ENCODE measurements at regions not wholly inside any gene's neighbourhood (a gene's known extent, or its start where the extent isn't known, plus 50 kb on each side); places are given as distances from the start of the nearest gene placed in this dataset.

DNA sequence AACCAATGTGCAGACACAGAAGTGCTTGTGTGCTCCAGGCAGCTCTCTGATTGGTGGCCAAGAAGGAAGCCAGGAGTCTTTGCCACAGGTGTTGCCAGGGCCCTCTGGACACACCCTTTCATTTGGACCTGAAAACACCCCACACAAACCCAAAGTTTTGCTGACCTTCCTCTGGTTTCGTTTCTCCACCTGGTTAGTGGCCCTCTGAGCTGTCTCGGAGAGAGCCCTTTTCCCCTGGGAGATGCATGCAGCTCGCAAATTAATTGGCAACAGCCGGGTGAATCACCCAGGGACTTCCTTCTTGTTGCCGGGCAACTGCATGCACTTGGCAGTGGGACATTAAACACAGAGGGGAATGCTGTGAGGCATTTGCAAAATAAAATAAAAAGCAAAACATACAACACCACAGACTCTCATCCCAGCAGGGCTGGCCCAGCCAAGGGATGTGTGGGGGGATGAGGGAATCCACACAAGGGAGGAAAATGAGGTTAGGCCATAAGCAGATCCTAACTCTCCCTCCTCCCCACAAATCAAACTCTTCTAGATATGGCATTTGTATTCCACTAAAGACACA lies 286.6 kb downstream of the SOX9 start:
- peak; percentile 80 for ATAC-seq
- no peaks in the 10 kb centered on the region for H3K36me3 ChIP-seq (ENCODE audit: insufficient read depth)
- TF ChIP-seq, protein P1, sequence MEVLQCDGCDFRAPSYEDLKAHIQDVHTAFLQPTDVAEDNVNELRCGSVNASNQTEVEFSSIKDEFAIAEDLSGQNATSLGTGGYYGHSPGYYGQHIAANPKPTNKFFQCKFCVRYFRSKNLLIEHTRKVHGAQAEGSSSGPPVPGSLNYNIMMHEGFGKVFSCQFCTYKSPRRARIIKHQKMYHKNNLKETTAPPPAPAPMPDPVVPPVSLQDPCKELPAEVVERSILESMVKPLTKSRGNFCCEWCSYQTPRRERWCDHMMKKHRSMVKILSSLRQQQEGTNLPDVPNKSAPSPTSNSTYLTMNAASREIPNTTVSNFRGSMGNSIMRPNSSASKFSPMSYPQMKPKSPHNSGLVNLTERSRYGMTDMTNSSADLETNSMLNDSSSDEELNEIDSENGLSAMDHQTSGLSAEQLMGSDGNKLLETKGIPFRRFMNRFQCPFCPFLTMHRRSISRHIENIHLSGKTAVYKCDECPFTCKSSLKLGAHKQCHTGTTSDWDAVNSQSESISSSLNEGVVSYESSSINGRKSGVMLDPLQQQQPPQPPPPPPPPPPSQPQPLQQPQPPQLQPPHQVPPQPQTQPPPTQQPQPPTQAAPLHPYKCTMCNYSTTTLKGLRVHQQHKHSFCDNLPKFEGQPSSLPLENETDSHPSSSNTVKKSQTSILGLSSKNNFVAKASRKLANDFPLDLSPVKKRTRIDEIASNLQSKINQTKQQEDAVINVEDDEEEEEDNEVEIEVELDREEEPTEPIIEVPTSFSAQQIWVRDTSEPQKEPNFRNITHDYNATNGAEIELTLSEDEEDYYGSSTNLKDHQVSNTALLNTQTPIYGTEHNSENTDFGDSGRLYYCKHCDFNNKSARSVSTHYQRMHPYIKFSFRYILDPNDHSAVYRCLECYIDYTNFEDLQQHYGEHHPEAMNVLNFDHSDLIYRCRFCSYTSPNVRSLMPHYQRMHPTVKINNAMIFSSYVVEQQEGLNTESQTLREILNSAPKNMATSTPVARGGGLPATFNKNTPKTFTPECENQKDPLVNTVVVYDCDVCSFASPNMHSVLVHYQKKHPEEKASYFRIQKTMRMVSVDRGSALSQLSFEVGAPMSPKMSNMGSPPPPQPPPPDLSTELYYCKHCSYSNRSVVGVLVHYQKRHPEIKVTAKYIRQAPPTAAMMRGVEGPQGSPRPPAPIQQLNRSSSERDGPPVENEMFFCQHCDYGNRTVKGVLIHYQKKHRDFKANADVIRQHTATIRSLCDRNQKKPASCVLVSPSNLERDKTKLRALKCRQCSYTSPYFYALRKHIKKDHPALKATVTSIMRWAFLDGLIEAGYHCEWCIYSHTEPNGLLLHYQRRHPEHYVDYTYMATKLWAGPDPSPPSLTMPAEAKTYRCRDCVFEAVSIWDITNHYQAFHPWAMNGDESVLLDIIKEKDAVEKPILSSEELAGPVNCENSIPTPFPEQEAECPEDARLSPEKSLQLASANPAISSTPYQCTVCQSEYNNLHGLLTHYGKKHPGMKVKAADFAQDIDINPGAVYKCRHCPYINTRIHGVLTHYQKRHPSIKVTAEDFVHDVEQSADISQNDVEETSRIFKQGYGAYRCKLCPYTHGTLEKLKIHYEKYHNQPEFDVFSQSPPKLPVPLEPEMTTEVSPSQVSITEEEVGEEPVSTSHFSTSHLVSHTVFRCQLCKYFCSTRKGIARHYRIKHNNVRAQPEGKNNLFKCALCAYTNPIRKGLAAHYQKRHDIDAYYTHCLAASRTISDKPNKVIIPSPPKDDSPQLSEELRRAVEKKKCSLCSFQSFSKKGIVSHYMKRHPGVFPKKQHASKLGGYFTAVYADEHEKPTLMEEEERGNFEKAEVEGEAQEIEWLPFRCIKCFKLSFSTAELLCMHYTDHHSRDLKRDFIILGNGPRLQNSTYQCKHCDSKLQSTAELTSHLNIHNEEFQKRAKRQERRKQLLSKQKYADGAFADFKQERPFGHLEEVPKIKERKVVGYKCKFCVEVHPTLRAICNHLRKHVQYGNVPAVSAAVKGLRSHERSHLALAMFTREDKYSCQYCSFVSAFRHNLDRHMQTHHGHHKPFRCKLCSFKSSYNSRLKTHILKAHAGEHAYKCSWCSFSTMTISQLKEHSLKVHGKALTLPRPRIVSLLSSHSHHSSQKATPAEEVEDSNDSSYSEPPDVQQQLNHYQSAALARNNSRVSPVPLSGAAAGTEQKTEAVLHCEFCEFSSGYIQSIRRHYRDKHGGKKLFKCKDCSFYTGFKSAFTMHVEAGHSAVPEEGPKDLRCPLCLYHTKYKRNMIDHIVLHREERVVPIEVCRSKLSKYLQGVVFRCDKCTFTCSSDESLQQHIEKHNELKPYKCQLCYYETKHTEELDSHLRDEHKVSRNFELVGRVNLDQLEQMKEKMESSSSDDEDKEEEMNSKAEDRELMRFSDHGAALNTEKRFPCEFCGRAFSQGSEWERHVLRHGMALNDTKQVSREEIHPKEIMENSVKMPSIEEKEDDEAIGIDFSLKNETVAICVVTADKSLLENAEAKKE (CRISPR knock-in tag; IDR thresholded peaks at IDR 0.05) = no peak
- TF ChIP-seq NANOG (IDR thresholded peaks at IDR 0.05; ENCODE audit: borderline replicate concordance) (no peak), EZH2 (IDR thresholded peaks at IDR 0.05; ENCODE audit: low read depth, unreplicated experiment) (no peak), ZNF114 (CRISPR knock-in tag; IDR thresholded peaks at IDR 0.05) (no peak), POLR2AphosphoS5 (IDR thresholded peaks at IDR 0.05; ENCODE audit: low read depth) (no peak), JUNB (IDR thresholded peaks at IDR 0.05; ENCODE audit: unreplicated experiment) (no peak), EZH2phosphoT487 (IDR thresholded peaks at IDR 0.05; ENCODE audit: unreplicated experiment) (no peak), STAT1 (IDR thresholded peaks at IDR 0.05; ENCODE audit: unreplicated experiment) (no peak), CREB1 (CRISPR knock-in tag; IDR thresholded peaks at IDR 0.05; ENCODE audit: low read depth) (no peak), ZNF331 (CRISPR knock-in tag; IDR thresholded peaks at IDR 0.05; ENCODE audit: low read depth) (no peak)
- TF ChIP-seq, protein P2, sequence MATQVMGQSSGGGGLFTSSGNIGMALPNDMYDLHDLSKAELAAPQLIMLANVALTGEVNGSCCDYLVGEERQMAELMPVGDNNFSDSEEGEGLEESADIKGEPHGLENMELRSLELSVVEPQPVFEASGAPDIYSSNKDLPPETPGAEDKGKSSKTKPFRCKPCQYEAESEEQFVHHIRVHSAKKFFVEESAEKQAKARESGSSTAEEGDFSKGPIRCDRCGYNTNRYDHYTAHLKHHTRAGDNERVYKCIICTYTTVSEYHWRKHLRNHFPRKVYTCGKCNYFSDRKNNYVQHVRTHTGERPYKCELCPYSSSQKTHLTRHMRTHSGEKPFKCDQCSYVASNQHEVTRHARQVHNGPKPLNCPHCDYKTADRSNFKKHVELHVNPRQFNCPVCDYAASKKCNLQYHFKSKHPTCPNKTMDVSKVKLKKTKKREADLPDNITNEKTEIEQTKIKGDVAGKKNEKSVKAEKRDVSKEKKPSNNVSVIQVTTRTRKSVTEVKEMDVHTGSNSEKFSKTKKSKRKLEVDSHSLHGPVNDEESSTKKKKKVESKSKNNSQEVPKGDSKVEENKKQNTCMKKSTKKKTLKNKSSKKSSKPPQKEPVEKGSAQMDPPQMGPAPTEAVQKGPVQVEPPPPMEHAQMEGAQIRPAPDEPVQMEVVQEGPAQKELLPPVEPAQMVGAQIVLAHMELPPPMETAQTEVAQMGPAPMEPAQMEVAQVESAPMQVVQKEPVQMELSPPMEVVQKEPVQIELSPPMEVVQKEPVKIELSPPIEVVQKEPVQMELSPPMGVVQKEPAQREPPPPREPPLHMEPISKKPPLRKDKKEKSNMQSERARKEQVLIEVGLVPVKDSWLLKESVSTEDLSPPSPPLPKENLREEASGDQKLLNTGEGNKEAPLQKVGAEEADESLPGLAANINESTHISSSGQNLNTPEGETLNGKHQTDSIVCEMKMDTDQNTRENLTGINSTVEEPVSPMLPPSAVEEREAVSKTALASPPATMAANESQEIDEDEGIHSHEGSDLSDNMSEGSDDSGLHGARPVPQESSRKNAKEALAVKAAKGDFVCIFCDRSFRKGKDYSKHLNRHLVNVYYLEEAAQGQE (IDR thresholded peaks at IDR 0.05; ENCODE audit: unreplicated experiment) = no peak
- TF ChIP-seq, protein P3, sequence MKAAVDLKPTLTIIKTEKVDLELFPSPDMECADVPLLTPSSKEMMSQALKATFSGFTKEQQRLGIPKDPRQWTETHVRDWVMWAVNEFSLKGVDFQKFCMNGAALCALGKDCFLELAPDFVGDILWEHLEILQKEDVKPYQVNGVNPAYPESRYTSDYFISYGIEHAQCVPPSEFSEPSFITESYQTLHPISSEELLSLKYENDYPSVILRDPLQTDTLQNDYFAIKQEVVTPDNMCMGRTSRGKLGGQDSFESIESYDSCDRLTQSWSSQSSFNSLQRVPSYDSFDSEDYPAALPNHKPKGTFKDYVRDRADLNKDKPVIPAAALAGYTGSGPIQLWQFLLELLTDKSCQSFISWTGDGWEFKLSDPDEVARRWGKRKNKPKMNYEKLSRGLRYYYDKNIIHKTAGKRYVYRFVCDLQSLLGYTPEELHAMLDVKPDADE (IDR thresholded peaks at IDR 0.05) = no peak
- TF ChIP-seq, protein P4, sequence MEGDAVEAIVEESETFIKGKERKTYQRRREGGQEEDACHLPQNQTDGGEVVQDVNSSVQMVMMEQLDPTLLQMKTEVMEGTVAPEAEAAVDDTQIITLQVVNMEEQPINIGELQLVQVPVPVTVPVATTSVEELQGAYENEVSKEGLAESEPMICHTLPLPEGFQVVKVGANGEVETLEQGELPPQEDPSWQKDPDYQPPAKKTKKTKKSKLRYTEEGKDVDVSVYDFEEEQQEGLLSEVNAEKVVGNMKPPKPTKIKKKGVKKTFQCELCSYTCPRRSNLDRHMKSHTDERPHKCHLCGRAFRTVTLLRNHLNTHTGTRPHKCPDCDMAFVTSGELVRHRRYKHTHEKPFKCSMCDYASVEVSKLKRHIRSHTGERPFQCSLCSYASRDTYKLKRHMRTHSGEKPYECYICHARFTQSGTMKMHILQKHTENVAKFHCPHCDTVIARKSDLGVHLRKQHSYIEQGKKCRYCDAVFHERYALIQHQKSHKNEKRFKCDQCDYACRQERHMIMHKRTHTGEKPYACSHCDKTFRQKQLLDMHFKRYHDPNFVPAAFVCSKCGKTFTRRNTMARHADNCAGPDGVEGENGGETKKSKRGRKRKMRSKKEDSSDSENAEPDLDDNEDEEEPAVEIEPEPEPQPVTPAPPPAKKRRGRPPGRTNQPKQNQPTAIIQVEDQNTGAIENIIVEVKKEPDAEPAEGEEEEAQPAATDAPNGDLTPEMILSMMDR (conservative IDR thresholded peaks at IDR 0.05; ENCODE audit: low read depth in 2 of 2) = no peak
- no peaks in the 10 kb centered on the region for H4K20me1 ChIP-seq (replicated peaks; ENCODE audit: insufficient read depth)
- H3F3A ChIP-seq (replicated peaks; ENCODE audit: low read depth) = no peaks in the 10 kb centered on the region
- Mint-ChIP-seq H3K4me1 (peaks cover 19% of the 10 kb centered on the region), H3K27ac (no peak overlapping the region), H3K27me3 (ENCODE audit: insufficient read depth, low read depth, poor library complexity) (peaks cover 48% of the 10 kb centered on the region), H3K4me3 (no peak overlapping the region), H3K9me3 (no peaks in the 10 kb centered on the region; the same call in 2 of the 3 replicates), H3K36me3 (ENCODE audit: low read depth) (0 out of 3 replicates have a peak, but pooled peaks cover 3% of the 10 kb centered on the region)
- peaks cover 24% of the 10 kb centered on the region for H3K27me3 ChIP-seq (ENCODE audit: insufficient read depth)
- H3K4me1 ChIP-seq (ENCODE audit: insufficient read depth) = no peaks in the 10 kb centered on the region
- no peak overlapping the region for H2AFZ ChIP-seq
- peak; percentile 59 for DNase-seq (ENCODE audit: low spot score)
- H3K27ac ChIP-seq (ENCODE audit: low read depth) = no peak overlapping the region
- H3K4me3 ChIP-seq = no peak overlapping the region
- no peaks in the 10 kb centered on the region for H3K79me2 ChIP-seq (replicated peaks; ENCODE audit: insufficient read depth)
- 0 out of 2 replicates have a peak, but pooled peaks cover 3% of the 10 kb centered on the region for H3K9me2 ChIP-seq (ENCODE audit: insufficient read depth)
- H3K4me2 ChIP-seq = 0 out of 2 replicates have a peak overlapping the region, but pooled peaks have one; percentile 8

All from GM23338 (cell line).